ENCODE measurements at regions not wholly inside any gene's neighbourhood (a gene's known extent, or its start where the extent isn't known, plus 50 kb on each side); places are given as distances from the start of the nearest gene placed in this dataset.

- Histone ChIP-seq H3F3A (ENCODE audit: insufficient read depth, low read length, poor library complexity, severe bottlenecking) (no peaks in the 10 kb centered on the region), H3K36me3 (ENCODE audit: insufficient read depth, low read length) (no peaks in the 10 kb centered on the region), H3K4me2 (ENCODE audit: low read length) (no peak overlapping the region), H3K9ac (ENCODE audit: low read length) (no peak overlapping the region), H3K4me3 (ENCODE audit: low read length) (no peak overlapping the region), H3K27me3 (ENCODE audit: insufficient read depth, low read depth, low read length) (no peaks in the 10 kb centered on the region), H3K27ac (ENCODE audit: low read length) (no peak overlapping the region), H3K9me2 (ENCODE audit: insufficient read depth, low read length) (no peaks in the 10 kb centered on the region), H4K20me1 (ENCODE audit: insufficient read depth) (no peaks in the 10 kb centered on the region), H2AFZ (ENCODE audit: low read depth, low read length) (no peak overlapping the region), H3K9me3 (ENCODE audit: low read length) (no peaks in the 10 kb centered on the region), H3K79me2 (replicated peaks; ENCODE audit: insufficient read depth, low read length) (no peaks in the 10 kb centered on the region)
- TF ChIP-seq POLR2AphosphoS5 (IDR thresholded peaks at IDR 0.05) (no peak), TAF1 (IDR thresholded peaks at IDR 0.05; ENCODE audit: low read depth) (no peak), SMC3 (conservative IDR thresholded peaks at IDR 0.05; ENCODE audit: poor library complexity) (no peak), MXI1 (conservative IDR thresholded peaks at IDR 0.05; ENCODE audit: poor library complexity, severe bottlenecking) (no peak), RAD21 (conservative IDR thresholded peaks at IDR 0.05) (no peak), EP300 (conservative IDR thresholded peaks at IDR 0.05; ENCODE audit: poor library complexity, severe bottlenecking) (no peak), EZH2 (IDR thresholded peaks at IDR 0.05; ENCODE audit: borderline replicate concordance, insufficient read depth, low read length, poor library complexity, severe bottlenecking) (no peak)
- TF ChIP-seq, protein P1, sequence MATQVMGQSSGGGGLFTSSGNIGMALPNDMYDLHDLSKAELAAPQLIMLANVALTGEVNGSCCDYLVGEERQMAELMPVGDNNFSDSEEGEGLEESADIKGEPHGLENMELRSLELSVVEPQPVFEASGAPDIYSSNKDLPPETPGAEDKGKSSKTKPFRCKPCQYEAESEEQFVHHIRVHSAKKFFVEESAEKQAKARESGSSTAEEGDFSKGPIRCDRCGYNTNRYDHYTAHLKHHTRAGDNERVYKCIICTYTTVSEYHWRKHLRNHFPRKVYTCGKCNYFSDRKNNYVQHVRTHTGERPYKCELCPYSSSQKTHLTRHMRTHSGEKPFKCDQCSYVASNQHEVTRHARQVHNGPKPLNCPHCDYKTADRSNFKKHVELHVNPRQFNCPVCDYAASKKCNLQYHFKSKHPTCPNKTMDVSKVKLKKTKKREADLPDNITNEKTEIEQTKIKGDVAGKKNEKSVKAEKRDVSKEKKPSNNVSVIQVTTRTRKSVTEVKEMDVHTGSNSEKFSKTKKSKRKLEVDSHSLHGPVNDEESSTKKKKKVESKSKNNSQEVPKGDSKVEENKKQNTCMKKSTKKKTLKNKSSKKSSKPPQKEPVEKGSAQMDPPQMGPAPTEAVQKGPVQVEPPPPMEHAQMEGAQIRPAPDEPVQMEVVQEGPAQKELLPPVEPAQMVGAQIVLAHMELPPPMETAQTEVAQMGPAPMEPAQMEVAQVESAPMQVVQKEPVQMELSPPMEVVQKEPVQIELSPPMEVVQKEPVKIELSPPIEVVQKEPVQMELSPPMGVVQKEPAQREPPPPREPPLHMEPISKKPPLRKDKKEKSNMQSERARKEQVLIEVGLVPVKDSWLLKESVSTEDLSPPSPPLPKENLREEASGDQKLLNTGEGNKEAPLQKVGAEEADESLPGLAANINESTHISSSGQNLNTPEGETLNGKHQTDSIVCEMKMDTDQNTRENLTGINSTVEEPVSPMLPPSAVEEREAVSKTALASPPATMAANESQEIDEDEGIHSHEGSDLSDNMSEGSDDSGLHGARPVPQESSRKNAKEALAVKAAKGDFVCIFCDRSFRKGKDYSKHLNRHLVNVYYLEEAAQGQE (IDR thresholded peaks at IDR 0.05; ENCODE audit: borderline replicate concordance): no peak
- TF ChIP-seq, protein P2, sequence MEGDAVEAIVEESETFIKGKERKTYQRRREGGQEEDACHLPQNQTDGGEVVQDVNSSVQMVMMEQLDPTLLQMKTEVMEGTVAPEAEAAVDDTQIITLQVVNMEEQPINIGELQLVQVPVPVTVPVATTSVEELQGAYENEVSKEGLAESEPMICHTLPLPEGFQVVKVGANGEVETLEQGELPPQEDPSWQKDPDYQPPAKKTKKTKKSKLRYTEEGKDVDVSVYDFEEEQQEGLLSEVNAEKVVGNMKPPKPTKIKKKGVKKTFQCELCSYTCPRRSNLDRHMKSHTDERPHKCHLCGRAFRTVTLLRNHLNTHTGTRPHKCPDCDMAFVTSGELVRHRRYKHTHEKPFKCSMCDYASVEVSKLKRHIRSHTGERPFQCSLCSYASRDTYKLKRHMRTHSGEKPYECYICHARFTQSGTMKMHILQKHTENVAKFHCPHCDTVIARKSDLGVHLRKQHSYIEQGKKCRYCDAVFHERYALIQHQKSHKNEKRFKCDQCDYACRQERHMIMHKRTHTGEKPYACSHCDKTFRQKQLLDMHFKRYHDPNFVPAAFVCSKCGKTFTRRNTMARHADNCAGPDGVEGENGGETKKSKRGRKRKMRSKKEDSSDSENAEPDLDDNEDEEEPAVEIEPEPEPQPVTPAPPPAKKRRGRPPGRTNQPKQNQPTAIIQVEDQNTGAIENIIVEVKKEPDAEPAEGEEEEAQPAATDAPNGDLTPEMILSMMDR (IDR thresholded peaks at IDR 0.05; ENCODE audit: poor library complexity, severe bottlenecking): no peak
These were observed 203.9 kb downstream of the TOMM20 start for GRCh38 chr1:234924450-234925355.

DNA sequence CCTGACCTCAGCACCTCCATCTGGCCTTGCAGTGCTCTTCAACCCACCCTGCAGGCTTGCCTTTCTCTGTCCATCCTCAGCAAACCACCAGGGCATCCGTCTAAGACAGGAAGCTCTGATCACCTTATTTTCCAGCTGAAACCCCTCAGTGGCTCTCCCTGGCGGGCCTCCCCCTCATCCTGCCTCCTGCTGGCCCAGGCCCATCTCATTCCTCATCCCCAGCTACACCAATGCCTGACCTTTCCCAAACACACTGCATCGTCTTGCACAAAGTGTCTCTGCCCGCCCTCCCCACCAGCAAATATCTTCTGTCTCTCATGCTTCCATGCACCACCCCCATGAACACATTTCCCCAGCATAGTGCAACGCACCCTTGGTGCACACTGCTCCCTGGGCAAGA, 205.0 kb downstream of the TOMM20 start:
- Histone ChIP-seq H3K79me2 (replicated peaks; ENCODE audit: insufficient read depth, low read length) (no peaks in the 10 kb centered on the region), H3F3A (ENCODE audit: insufficient read depth, low read length, poor library complexity, severe bottlenecking) (no peaks in the 10 kb centered on the region), H4K20me1 (ENCODE audit: insufficient read depth) (no peaks in the 10 kb centered on the region), H3K4me2 (ENCODE audit: low read length) (no peak overlapping the region), H3K4me3 (ENCODE audit: low read length) (no peak overlapping the region), H3K36me3 (ENCODE audit: insufficient read depth, low read length) (no peaks in the 10 kb centered on the region), H3K9ac (ENCODE audit: low read length) (no peak overlapping the region), H3K9me2 (ENCODE audit: insufficient read depth, low read length) (no peaks in the 10 kb centered on the region), H3K9me3 (ENCODE audit: low read length) (no peaks in the 10 kb centered on the region), H3K27me3 (ENCODE audit: insufficient read depth, low read depth, low read length) (no peaks in the 10 kb centered on the region), H3K27ac (ENCODE audit: low read length) (no peak overlapping the region), H2AFZ (ENCODE audit: low read depth, low read length) (no peak overlapping the region)
- no peak for TF ChIP-seq POLR2AphosphoS5 (IDR thresholded peaks at IDR 0.05)
- no peak for TF ChIP-seq EZH2 (IDR thresholded peaks at IDR 0.05; ENCODE audit: borderline replicate concordance, insufficient read depth, low read length, poor library complexity, severe bottlenecking)
- TF ChIP-seq SMC3 (conservative IDR thresholded peaks at IDR 0.05; ENCODE audit: poor library complexity): no peak
- TF ChIP-seq, protein P2 (IDR thresholded peaks at IDR 0.05; ENCODE audit: poor library complexity, severe bottlenecking): no peak
- no peak for TF ChIP-seq TAF1 (IDR thresholded peaks at IDR 0.05; ENCODE audit: low read depth)
- no peak for TF ChIP-seq MXI1 (conservative IDR thresholded peaks at IDR 0.05; ENCODE audit: poor library complexity, severe bottlenecking)
- TF ChIP-seq, protein P1 (IDR thresholded peaks at IDR 0.05; ENCODE audit: borderline replicate concordance): no peak
- TF ChIP-seq EP300 (conservative IDR thresholded peaks at IDR 0.05; ENCODE audit: poor library complexity, severe bottlenecking): no peak
- TF ChIP-seq RAD21 (conservative IDR thresholded peaks at IDR 0.05): no peak

All from neural cell (in vitro differentiated cells).